Suprapubic skin (tissue), 4 donors: ENCODE measurements at regions not wholly inside any gene's neighbourhood (a gene's known extent, or its start where the extent isn't known, plus 50 kb on each side); places are given as distances from the start of the nearest gene placed in this dataset.

Experiments used
- DNase-seq, 2 donors: peaks; one replicate each; pipeline ENCODE4 v3.0.0-alpha.2; 2019; ENCODE audit warnings: low spot score in 2 of 2
- H3K27ac ChIP-seq: fragments of 200-600 bp; sonication (generic); one replicate; pipeline ENCODE4 v1.5.1; 2019
- H3K27me3 ChIP-seq: fragments of 200-600 bp; sonication (generic); one replicate; pipeline ENCODE4 v1.5.1; 2019
- H3K36me3 ChIP-seq: fragments of 200-600 bp; sonication (generic); one replicate; pipeline ENCODE4 v1.5.1; 2019
- H3K4me1 ChIP-seq: fragments of 200-600 bp; sonication (generic); one replicate; pipeline ENCODE4 v1.5.1; 2019
- H3K4me3 ChIP-seq: fragments of 200-600 bp; sonication (generic); one replicate; pipeline ENCODE4 v1.5.1; 2019; ENCODE audit warnings: mild to moderate bottlenecking
- H3K9me3 ChIP-seq: fragments of 200-600 bp; sonication (generic); one replicate; pipeline ENCODE4 v1.5.1; 2019
- EP300 ChIP-seq: sonication (generic); formaldehyde crosslinking; IDR thresholded peaks from one replicate; pipeline ENCODE4 v1.6.1; 2017; ENCODE audit warnings: antibody characterized with exemption
- POLR2A ChIP-seq, 2 donors: fragments of 450-650 bp; IDR thresholded peaks; one replicate each; pipeline ENCODE4 v1.6.1; 2017; ENCODE audit warnings: antibody characterized with exemption in 2 of 2, mild to moderate bottlenecking in 2 of 2, moderate library complexity in 2 of 2
- POLR2AphosphoS5 ChIP-seq, 3 donors: sonication (generic); formaldehyde crosslinking; IDR thresholded peaks; one replicate each; pipeline ENCODE4 v1.6.1; 2017; ENCODE audit warnings: antibody characterized with exemption in 3 of 3
- WGBS: methylation state at CpG from one replicate; pipeline ENCODE4 v1.1.5; 2018; 5-methylcytosine and 5-hydroxymethylcytosine counted together
- TF ChIP-seq, protein P1 (sequence below), 2 donors: fragments of 200-600 bp in 1 of 2; fragments of 450-650 bp in 1 of 2; sonication (generic) in 1 of 2; IDR thresholded peaks; one replicate each; pipeline ENCODE4 v1.5.1; 2016 to 2019; ENCODE audit warnings: antibody characterized with exemption in 2 of 2, mild to moderate bottlenecking in 1 of 2, moderate library complexity in 1 of 2

DNA sequence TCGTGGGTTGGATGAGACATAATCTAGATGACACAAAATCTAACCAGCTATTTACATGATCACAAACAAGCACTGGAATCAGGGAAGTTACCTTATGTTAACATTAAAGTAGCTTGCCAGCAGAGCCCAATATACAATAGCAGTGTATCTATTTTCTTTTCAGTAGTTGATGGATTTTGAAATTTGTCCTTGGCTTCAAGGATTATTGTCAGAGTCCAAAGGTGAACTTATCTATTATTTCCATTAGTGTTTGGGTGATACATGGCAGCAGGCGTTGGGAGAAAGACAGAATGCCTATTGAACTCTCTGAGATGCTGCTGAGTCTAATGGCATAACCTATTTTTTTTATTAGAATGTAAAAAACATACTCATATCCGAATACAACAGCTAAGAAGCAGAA, 223.2 kb upstream of the ACTBL2 start:
- no peak for DNase-seq
- H3K36me3 ChIP-seq, result no peaks in the 10 kb centered on the region
- H3K27ac ChIP-seq, result no peak overlapping the region
- no peaks in the 10 kb centered on the region for H3K9me3 ChIP-seq
- TF ChIP-seq, protein P1, sequence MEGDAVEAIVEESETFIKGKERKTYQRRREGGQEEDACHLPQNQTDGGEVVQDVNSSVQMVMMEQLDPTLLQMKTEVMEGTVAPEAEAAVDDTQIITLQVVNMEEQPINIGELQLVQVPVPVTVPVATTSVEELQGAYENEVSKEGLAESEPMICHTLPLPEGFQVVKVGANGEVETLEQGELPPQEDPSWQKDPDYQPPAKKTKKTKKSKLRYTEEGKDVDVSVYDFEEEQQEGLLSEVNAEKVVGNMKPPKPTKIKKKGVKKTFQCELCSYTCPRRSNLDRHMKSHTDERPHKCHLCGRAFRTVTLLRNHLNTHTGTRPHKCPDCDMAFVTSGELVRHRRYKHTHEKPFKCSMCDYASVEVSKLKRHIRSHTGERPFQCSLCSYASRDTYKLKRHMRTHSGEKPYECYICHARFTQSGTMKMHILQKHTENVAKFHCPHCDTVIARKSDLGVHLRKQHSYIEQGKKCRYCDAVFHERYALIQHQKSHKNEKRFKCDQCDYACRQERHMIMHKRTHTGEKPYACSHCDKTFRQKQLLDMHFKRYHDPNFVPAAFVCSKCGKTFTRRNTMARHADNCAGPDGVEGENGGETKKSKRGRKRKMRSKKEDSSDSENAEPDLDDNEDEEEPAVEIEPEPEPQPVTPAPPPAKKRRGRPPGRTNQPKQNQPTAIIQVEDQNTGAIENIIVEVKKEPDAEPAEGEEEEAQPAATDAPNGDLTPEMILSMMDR (IDR thresholded peaks at IDR 0.05), result no peak
- TF ChIP-seq POLR2AphosphoS5 (IDR thresholded peaks at IDR 0.05), result no peak
- no peak for TF ChIP-seq EP300
- TF ChIP-seq POLR2A (IDR thresholded peaks at IDR 0.05), result no peak
- H3K4me3 ChIP-seq, result no peak overlapping the region
- no peaks in the 10 kb centered on the region for H3K4me1 ChIP-seq
- 53% methylated on average over 3 of the region's 3 CpGs for WGBS
- H3K27me3 ChIP-seq, result no peaks in the 10 kb centered on the region

DNA sequence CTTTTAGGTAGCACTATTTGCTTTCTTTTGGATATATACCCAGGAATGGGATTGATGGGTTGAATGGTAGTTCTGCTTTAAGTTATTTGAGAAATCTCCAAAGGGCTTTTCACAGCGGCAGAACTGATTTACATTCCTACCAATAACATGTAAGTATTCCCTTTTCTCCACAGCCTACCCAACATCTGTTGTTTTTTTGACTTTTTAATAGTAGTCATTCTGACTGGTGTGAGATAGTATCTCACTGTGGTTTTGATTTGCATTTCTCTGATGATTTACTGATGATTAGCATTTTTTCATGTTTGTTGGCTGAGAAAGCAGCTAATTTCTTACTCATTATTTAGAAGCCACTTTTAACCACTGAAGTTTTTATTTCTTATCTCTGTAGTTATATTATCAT, 221.1 kb upstream of the ACTBL2 start:
- Histone ChIP-seq H3K4me3 (no peak overlapping the region), H3K4me1 (no peaks in the 10 kb centered on the region), H3K27ac (no peak overlapping the region), H3K9me3 (no peaks in the 10 kb centered on the region), H3K36me3 (no peaks in the 10 kb centered on the region), H3K27me3 (no peaks in the 10 kb centered on the region)
- TF ChIP-seq POLR2AphosphoS5 (IDR thresholded peaks at IDR 0.05), result no peak
- TF ChIP-seq, protein P1 (IDR thresholded peaks at IDR 0.05), result no peak
- no peak for TF ChIP-seq POLR2A (IDR thresholded peaks at IDR 0.05)
- TF ChIP-seq EP300, result no peak
- DNase-seq, result no peak
- 35% methylated on average over 1 of the region's 1 CpG for WGBS

DNA sequence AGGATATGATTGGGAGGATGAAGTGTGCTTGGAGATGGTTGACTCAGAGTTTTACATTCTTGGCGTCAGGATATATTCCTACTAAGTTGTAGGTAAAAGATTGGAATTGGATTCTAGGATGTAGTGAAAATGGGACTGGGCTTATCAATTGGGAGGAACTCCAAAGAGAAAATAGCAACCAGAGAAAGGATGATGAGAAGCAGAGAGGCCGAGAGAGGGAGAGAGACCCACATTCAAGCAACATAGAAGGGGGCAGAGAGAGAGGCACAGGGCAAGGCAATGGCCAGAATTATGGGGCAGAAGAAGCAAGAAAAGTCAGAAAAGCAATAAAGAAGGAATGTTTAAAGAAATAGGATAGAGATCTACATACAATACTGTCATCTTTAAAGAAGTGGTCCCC, 217.9 kb upstream of the ACTBL2 start:
- peaks cover 22% of the 10 kb centered on the region for H3K4me1 ChIP-seq
- no peak overlapping the region for H3K4me3 ChIP-seq
- DNase-seq, result no peak
- no peak for TF ChIP-seq POLR2A (IDR thresholded peaks at IDR 0.05)
- TF ChIP-seq POLR2AphosphoS5 (IDR thresholded peaks at IDR 0.05), result no peak
- TF ChIP-seq, protein P1 (IDR thresholded peaks at IDR 0.05), result no peak
- TF ChIP-seq EP300, result no peak
- H3K36me3 ChIP-seq, result no peaks in the 10 kb centered on the region
- 97% methylated on average over 2 of the region's 2 CpGs for WGBS
- no peaks in the 10 kb centered on the region for H3K9me3 ChIP-seq
- no peaks in the 10 kb centered on the region for H3K27me3 ChIP-seq
- no peak overlapping the region for H3K27ac ChIP-seq

DNA sequence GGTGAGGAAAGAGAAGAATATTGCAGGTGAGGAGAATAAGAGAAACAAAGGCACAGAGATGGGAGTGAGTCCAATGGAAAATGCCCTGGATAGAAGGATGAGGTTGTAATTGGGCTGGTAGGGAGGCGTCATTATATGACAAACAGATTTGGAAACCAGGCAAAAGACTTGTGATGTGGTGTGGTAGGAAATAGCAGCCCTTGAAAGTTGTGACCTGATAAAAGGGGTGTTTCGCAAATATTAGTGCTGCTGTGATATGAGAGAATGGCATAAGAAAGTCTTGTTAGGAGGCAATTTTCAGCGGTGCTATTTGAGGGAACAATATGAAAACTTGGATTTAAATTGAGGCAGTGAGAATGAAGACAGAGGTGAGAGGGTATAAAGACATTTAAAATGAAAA, 217.5 kb upstream of the ACTBL2 start:
- TF ChIP-seq, protein P1 (IDR thresholded peaks at IDR 0.05), result no peak
- TF ChIP-seq POLR2AphosphoS5 (IDR thresholded peaks at IDR 0.05) (no peak), POLR2A (IDR thresholded peaks at IDR 0.05) (no peak), EP300 (no peak)
- H3K9me3 ChIP-seq, result no peaks in the 10 kb centered on the region
- H3K36me3 ChIP-seq, result no peaks in the 10 kb centered on the region
- peaks cover 26% of the 10 kb centered on the region for H3K4me1 ChIP-seq
- 94% methylated on average over 3 of the region's 3 CpGs for WGBS
- H3K27ac ChIP-seq, result no peak overlapping the region
- H3K4me3 ChIP-seq, result no peak overlapping the region
- DNase-seq, result no peak
- no peaks in the 10 kb centered on the region for H3K27me3 ChIP-seq

DNA sequence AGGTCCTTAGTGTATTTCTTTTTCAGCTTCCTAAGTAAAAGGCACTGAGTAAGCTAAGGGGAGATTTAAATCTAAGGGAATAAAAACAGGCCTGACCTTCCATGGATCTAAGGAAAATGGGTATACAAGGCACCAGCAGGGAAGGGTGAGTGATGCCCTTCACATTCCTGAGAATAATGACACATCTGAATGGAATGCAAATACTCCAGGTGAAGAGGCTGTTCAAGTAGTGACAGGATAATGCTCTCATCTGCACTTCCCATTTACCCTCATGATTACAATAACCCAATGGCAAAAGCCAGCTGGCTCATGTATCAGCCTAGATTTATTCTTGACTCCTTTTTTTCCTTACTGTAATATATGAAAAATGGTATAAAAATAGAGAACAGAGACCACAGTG, 216.2 kb upstream of the ACTBL2 start:
- Histone ChIP-seq H3K27me3 (no peaks in the 10 kb centered on the region), H3K9me3 (no peaks in the 10 kb centered on the region), H3K36me3 (no peaks in the 10 kb centered on the region), H3K4me1 (peaks cover 38% of the 10 kb centered on the region), H3K27ac (no peak overlapping the region), H3K4me3 (no peak overlapping the region)
- no peak for DNase-seq
- TF ChIP-seq POLR2AphosphoS5 (IDR thresholded peaks at IDR 0.05), result no peak
- TF ChIP-seq EP300, result no peak
- TF ChIP-seq, protein P1 (IDR thresholded peaks at IDR 0.05), result no peak
- TF ChIP-seq POLR2A (IDR thresholded peaks at IDR 0.05), result no peak
